CD4-positive, alpha-beta T cell treated with Interleukin-17A for 4 hours (primary cell): ENCODE measurements at regions not wholly inside any gene's neighbourhood (a gene's known extent, or its start where the extent isn't known, plus 50 kb on each side); places are given as distances from the start of the nearest gene placed in this dataset.
A peak's percentile ranks its signal among the peaks of the same experiment; 100 is the strongest.

Experiments used
- DNase-seq: peaks from one replicate; pipeline ENCODE4 v3.0.0-alpha.2; 2020; ENCODE audit warnings: mixed read lengths

GRCh38 chr7:131235489-131236317 is 92.0 kb upstream of the MKLN1 start:
- DNase-seq = peak; percentile 79

GRCh38 chr7:131236318-131236672 is 91.4 kb upstream of the MKLN1 start:
- no peak for DNase-seq

- no peak for DNase-seq
Measured at GRCh38 chr7:131238347-131238931, 89.2 kb upstream of the MKLN1 start.

DNA sequence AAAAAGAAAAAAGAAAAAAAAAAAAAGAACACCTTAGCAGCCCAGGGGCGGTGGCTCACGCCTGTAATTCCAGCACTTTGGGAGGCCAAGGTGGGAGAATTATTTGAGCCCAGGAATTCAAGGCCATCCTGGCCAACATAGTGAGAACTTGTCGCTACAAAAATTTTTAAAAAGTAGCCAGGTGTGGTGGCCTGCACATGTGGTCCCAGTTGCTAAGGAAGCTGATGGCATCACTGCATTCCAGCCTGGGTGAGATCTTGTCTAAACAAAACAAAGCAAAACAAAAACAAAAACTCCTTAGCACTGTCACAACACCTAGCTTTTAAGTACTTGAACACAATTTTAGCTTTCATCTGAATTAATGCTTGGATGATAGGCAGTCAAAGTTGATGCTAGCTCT is 86.3 kb upstream of the MKLN1 start:
- no peak for DNase-seq

DNA sequence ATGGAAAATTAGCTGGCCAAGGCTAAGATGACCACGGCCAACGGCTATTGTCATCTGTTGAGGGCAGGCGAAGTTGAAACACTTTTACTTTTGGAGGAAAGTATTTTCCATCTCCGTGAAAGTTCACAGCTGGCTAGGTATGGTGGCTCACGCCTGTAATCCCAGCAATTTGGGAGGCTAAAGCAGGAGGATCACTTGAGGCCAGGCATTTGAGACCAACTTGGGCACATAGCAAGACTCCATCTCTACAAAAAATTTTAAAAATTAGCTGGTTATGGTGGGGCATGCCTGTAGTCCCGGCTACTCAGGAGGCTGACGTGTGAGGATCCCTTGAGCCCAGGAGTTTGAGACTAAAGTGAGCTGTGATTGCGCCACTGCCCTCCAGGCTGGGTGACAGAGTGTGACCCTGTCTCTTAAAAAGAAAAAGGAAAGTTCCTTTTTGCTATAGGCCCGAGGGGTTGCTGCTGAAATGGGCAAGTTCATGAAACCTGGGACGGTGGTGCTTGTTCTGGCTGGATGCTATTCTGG is 85.5 kb upstream of the MKLN1 start:
- DNase-seq = no peak

- DNase-seq = peak; percentile 35
Measured at GRCh38 chr7:131244259-131244852, 83.3 kb upstream of the MKLN1 start.

- no peak for DNase-seq
Measured at GRCh38 chr7:131249003-131249402, 78.7 kb upstream of the MKLN1 start.

- DNase-seq = no peak
Measured at GRCh38 chr7:131249483-131249882, 78.2 kb upstream of the MKLN1 start.

DNA sequence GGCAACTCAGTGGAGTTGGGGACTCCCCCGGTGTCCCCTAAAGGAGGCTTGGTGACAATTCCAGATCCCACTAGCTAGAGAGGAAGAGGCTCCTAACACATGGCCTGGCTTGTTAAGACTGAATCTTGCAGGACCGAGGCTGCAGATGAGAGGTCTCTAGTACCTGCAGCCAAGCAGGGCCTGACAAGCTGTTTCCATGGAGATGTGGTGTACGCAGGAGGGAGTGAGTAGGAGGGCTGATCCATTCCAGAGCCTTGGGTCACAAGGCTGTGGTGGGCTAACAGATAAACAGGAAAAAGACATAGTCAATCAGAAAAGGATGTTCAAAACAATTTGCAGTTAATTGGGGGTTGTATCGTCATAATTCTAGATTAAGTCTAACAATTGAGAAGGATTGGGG is 77.3 kb upstream of the MKLN1 start:
- no peak for DNase-seq

DNA sequence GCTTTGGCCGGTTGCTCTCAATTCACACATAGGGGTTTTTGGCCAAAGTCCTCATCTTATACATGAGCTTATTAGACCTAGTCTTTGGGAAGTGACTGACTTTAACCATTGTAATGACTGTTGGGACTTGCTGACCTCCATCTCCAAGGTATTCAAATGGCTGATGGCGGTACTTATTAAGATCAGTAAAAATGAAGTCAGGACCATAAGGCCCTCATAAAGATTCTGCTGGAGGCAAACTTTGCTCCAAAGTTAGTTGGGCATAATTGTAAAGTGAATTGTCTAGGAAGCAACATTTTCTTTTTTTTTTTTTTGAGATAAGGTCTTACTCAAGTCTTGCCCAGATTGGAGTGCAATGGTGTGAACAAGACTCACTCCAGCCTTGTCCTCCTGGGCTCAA is 76.3 kb upstream of the MKLN1 start:
- DNase-seq = no peak

- no peak for DNase-seq
Measured at GRCh38 chr7:131252976-131253375, 74.7 kb upstream of the MKLN1 start.

DNA sequence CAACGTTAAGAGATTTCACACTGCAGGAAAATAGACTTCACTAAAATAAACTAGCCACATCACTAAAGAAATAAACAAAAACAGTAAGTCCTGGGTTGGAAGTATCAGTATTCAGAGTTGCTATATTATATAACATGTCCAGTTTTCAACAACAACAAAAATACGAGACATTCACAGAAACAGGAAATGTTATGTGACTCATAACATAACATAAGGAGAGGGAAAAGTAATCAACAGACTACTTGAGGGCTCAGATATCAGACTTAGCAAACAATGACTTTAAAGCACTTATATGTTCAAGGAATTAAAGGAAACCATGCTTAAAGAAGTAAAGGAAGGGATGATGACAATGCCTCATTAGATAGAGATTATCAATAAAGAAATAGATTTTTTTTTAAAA is 73.5 kb upstream of the MKLN1 start:
- DNase-seq = no peak

- DNase-seq = no peak
Measured at GRCh38 chr7:131255242-131255641, 72.4 kb upstream of the MKLN1 start.

DNA sequence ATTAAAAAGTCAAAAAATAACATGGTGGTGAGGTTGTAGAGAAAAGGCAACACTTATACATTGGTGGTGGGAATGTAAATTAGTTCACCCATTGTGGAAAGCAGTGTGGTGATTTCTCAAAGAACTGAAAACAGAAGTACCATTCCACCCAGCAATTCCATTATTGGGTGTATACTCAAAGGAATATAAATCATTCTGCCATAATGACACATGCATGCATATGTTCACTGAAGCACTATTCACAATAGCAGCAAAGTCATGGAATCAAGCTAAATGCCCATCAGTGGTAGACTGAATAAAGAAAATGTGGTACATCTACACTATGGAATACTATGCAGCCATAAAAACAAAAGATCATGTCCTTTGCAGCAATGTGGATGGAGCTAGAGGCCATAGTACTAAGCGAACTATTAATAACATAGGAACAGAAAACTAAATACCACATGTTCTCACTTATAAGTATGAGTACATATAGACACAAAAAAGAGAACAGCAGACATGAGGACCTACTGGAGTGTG is 66.1 kb upstream of the MKLN1 start:
- DNase-seq = no peak

GRCh38 chr7:131265227-131265626 is 62.4 kb upstream of the MKLN1 start:
- DNase-seq = no peak

- DNase-seq = no peak
Measured at GRCh38 chr7:131267631-131268030, 60.0 kb upstream of the MKLN1 start.

DNA sequence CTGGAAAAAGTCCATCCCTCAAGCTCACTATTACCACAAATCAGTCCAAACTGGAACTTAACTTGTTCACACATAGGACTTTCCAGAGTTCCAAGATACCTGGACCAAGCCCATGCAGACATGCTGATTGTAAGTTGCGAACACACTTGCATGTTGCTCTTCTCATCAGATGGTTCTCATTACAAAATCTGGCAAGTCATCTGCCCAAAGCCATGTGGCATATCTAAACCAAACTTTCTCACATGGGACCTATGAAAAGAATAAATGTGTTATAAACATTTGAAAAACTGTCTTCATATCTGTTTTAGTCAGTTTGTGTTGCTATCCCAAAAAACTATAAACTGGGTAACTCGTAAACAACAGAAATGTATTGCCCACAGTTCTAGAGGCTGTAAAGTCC is 58.8 kb upstream of the MKLN1 start:
- DNase-seq = no peak

DNA sequence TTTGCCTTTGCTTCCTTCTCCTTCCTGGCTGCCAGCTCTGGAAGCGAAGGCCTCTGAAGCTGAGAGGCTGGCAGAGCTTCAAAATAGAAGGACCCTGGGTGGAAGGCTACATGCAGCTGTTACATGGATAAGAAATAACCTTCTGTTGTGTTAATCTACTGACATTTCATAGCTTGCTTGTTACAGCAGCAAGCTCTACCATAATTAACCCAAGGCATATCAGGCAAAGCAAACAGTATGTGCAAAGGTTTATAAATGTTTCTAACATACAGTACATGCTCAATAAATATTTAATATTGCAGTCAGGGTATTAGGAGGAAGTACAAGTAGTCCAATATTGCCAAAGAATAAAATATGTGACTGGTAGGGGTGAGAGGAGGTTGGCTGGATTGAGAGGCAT is 55.6 kb upstream of the MKLN1 start:
- no peak for DNase-seq

DNA sequence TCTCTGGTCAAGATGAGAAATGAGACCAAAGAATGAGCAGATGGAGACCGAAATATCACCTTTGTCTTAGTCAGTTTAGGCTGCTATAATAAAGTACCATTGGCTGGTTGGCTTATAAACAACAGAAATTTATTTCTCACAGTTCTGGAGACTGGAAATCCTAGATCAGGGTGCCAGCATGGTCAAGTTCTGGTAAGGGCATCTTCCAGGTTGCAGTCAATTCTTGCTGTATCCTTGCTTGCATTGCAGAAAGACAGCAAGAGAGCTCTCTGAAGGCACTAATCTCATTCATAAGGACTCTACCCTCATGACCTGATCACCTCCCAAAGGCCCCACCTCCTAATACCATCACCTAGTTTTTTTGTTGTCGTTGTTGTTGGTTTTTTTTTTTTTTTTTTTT is 52.7 kb upstream of the MKLN1 start:
- DNase-seq = no peak

DNA sequence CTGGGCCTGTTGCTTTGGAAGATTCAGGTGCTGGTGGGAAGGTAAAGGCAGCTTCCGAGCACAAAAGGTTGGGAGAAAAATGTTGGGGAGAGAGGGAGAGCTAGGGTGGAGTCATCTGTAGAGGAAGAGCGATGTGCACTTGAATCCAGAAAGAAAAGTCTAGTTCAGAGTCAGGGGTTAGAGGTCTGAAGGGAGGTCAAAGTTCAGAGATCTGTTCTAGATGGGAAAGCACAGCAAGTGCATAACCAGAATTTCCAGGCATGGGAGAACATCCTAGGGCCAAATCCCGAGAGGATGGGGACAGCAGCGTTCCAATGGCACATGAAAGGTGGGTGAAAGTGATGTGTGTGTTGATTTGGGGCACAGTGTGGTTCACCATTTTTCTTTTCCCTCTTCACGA is 51.5 kb upstream of the MKLN1 start:
- DNase-seq = no peak

DNA sequence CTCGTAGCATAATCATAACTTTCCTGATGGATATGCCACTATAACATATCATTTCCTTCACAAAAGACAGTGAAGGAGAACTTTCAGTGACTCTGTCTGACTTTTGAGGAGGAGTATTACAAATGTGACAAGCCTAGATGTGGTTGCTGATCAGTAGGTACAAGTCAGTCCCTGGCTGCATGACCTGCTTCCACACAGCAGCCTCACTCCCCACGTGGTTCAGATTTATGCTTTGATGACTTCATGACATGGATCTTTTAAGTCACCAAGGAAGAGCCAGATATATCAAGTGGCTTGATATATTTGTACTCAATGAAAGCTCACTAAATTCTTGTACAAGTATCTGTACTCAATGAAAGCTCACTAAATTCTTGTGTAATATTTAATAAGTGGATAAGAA is 50.9 kb upstream of the MKLN1 start:
- DNase-seq = no peak
